ENCODE measurements at regions not wholly inside any gene's neighbourhood (a gene's known extent, or its start where the extent isn't known, plus 50 kb on each side); places are given as distances from the start of the nearest gene placed in this dataset.

- Histone ChIP-seq H3K4me2 (ENCODE audit: insufficient read depth in 1 of 2, low read depth in 2 of 2, low read length in 2 of 2) (no peak overlapping the region), H3K36me3 (ENCODE audit: control insufficient read depth in 2 of 4, insufficient read depth in 4 of 4, low read length in 3 of 4) (no peaks in the 10 kb centered on the region), H2AFZ (ENCODE audit: low read length) (no peak overlapping the region), H2BK12ac (ENCODE audit: low read depth, low read length) (no peak overlapping the region), H3K27ac (ENCODE audit: low read depth, low read length) (no peak overlapping the region), H3K4me1 (replicated peaks in 1 of 4; ENCODE audit: control insufficient read depth in 3 of 4, insufficient read depth in 4 of 4, low read length in 3 of 4) (peaks cover 0 to 6% (median 2%) of the 10 kb centered on the region in 4 experiments; a peak in 4 of 7 replicates), H3K9me3 (ENCODE audit: insufficient read depth in 2 of 2, low read depth in 1 of 2, low read length in 1 of 2) (peaks cover 2 to 3% of the 10 kb centered on the region in 2 experiments; a peak in 1 of 4 replicates), H3K4ac (replicated peaks; ENCODE audit: insufficient read length, low read depth, low read length) (no peak overlapping the region), H3K56ac (replicated peaks; ENCODE audit: insufficient read length, low read depth, low read length) (no peak overlapping the region), H3K18ac (ENCODE audit: extremely low read depth, low read length) (no peak overlapping the region), H3K14ac (ENCODE audit: insufficient read length) (no peak overlapping the region), H3K4me3 (ENCODE audit: extremely low read depth in 1 of 4, insufficient read depth in 2 of 4, low read depth in 3 of 4, low read length in 4 of 4) (no peak overlapping the region), H2BK120ac (replicated peaks; ENCODE audit: low read depth, low read length) (no peak overlapping the region), H4K5ac (ENCODE audit: insufficient read length, low read depth, low read length) (no peak overlapping the region), H2BK15ac (ENCODE audit: low read length) (no peak overlapping the region), H3K23me2 (ENCODE audit: low read depth, low read length) (no peaks in the 10 kb centered on the region), H4K91ac (replicated peaks; ENCODE audit: insufficient read length, low read length) (no peak overlapping the region), H3K79me1 (ENCODE audit: low read depth, low read length) (no peaks in the 10 kb centered on the region), H3K23ac (ENCODE audit: insufficient read length) (no peak overlapping the region), H4K20me1 (replicated peaks in 1 of 2; ENCODE audit: control insufficient read depth in 1 of 2, insufficient read depth in 2 of 2, low read length in 2 of 2) (no peaks in the 10 kb centered on the region), H3K27me3 (replicated peaks in 1 of 4; ENCODE audit: control insufficient read depth in 3 of 4, extremely low read depth in 1 of 4, insufficient read depth in 3 of 4, low read length in 3 of 4) (no peaks in the 10 kb centered on the region), H3K9ac (replicated peaks in 1 of 4; ENCODE audit: extremely low read depth in 1 of 4, low read depth in 3 of 4, low read length in 3 of 4) (no peak overlapping the region), H3K79me2 (ENCODE audit: control insufficient read depth in 1 of 2, insufficient read depth in 2 of 2, low read length in 2 of 2) (no peaks in the 10 kb centered on the region), H2BK20ac (ENCODE audit: low read length) (no peak overlapping the region), H2AK5ac (ENCODE audit: low read depth, low read length) (no peak overlapping the region), H4K8ac (ENCODE audit: extremely low read depth, insufficient read depth, low read length) (no peak overlapping the region), H2BK5ac (ENCODE audit: low read depth, low read length) (no peak overlapping the region)
- CTCF ChIA-PET (ENCODE audit: partially characterized antibody), result no interaction called here
- no peak for FAIRE-seq
- POLR2A ChIA-PET (ENCODE audit: partially characterized antibody), result no interaction called here
- TF ChIP-seq FOSL1 (IDR thresholded peaks at IDR 0.05; ENCODE audit: insufficient read depth, low read depth, low read length) (no peak), E2F6 (IDR thresholded peaks at IDR 0.05) (no peak), TAF1 (IDR thresholded peaks at IDR 0.05; ENCODE audit: low read depth, low read length) (no peak), JUND (IDR thresholded peaks at IDR 0.05; ENCODE audit: low read length) (no peak), BACH1 (IDR thresholded peaks at IDR 0.05; ENCODE audit: low read length) (no peak), TBP (IDR thresholded peaks at IDR 0.05; ENCODE audit: low read depth, low read length) (no peak), SP4 (IDR thresholded peaks at IDR 0.05; ENCODE audit: low read length) (no peak), RXRA (IDR thresholded peaks at IDR 0.05; ENCODE audit: insufficient read depth, low read depth, low read length) (no peak), KDM5A (IDR thresholded peaks at IDR 0.05; ENCODE audit: low read length) (no peak), SP1 (IDR thresholded peaks at IDR 0.05; ENCODE audit: low read depth, low read length) (no peak), SRF (IDR thresholded peaks at IDR 0.05; ENCODE audit: low read depth, low read length) (no peak), RBBP5 (IDR thresholded peaks at IDR 0.05; ENCODE audit: borderline replicate concordance, low read depth, low read length) (no peak)
- DNase-seq (ENCODE audit: low read depth in 1 of 2, low spot score in 2 of 2), result no peak
These were observed 115.8 kb upstream of the ALKAL2 start for GRCh38 chr2:403682-404081.
